DOHH2 (cell line): ENCODE measurements at regions not wholly inside any gene's neighbourhood (a gene's known extent, or its start where the extent isn't known, plus 50 kb on each side); places are given as distances from the start of the nearest gene placed in this dataset.

ENCODE experiments used
- H3F3A ChIP-seq: fragments of 200-600 bp; sonication (generic), shearing (Covaris generic); 2 replicates; pipeline ENCODE4 v1.6.0; 2016; ENCODE audit warnings: antibody characterized with exemption, mild to moderate bottlenecking; ENCODE audit not compliant: control insufficient read depth, insufficient read depth
- H3K27ac ChIP-seq: fragments of 200-600 bp; sonication (generic); 2 replicates; pipeline ENCODE4 v1.5.1; 2014; ENCODE audit warnings: low read depth, mild to moderate bottlenecking, low read length, moderate library complexity
- H3K27me3 ChIP-seq: fragments of 200-600 bp; sonication (generic); 2 replicates; pipeline ENCODE4 v1.6.1; 2014; ENCODE audit warnings: mild to moderate bottlenecking, low read length, mixed read lengths; ENCODE audit not compliant: control insufficient read depth
- H3K36me3 ChIP-seq: fragments of 200-600 bp; sonication (generic); 2 replicates; pipeline ENCODE4 v1.6.1; 2014; ENCODE audit warnings: mild to moderate bottlenecking, low read length, moderate library complexity, mixed read lengths; ENCODE audit not compliant: control insufficient read depth
- H3K4me1 ChIP-seq: fragments of 200-600 bp; sonication (generic); 2 replicates; pipeline ENCODE4 v1.6.1; 2014; ENCODE audit warnings: mild to moderate bottlenecking, low read length, mixed read lengths; ENCODE audit not compliant: control insufficient read depth
- H3K4me2 ChIP-seq: fragments of 200-600 bp; sonication (generic); 2 replicates; pipeline ENCODE4 v1.6.0; 2014; ENCODE audit warnings: mild to moderate bottlenecking, low read length, moderate library complexity
- H3K4me3 ChIP-seq: fragments of 200-600 bp; sonication (generic); 2 replicates; pipeline ENCODE4 v1.5.1; 2014; ENCODE audit warnings: mild to moderate bottlenecking, low read length, mixed read lengths
- H3K79me2 ChIP-seq: fragments of 200-600 bp; sonication (generic); 2 replicates; pipeline ENCODE4 v1.6.1; 2014; ENCODE audit warnings: mild to moderate bottlenecking, low read length, mixed read lengths; ENCODE audit not compliant: control insufficient read depth
- H3K9me2 ChIP-seq: fragments of 200-600 bp; sonication (generic); replicated peaks from 2 replicates; pipeline ENCODE4 v1.6.1; 2014; ENCODE audit warnings: mild to moderate bottlenecking, low read length, mixed read lengths; ENCODE audit not compliant: control insufficient read depth
- H3K9me3 ChIP-seq: fragments of 200-600 bp; sonication (generic); 2 replicates; pipeline ENCODE4 v1.6.1; 2014; ENCODE audit warnings: antibody characterized with exemption, low read length, mixed read lengths; ENCODE audit not compliant: control insufficient read depth, insufficient read depth
- H4K20me1 ChIP-seq: fragments of 200-600 bp; sonication (generic); 2 replicates; pipeline ENCODE4 v1.6.0; 2014; ENCODE audit warnings: low read depth, mild to moderate bottlenecking, antibody characterized with exemption, low read length, moderate library complexity; ENCODE audit not compliant: control insufficient read depth, insufficient read depth
- CTCF ChIP-seq: fragments of 200-600 bp; sonication (generic); IDR thresholded peaks from one replicate; pipeline ENCODE4 v1.5.1; 2014; ENCODE audit warnings: antibody characterized with exemption, mild to moderate bottlenecking, low read depth, low read length; ENCODE audit not compliant: poor library complexity, severe bottlenecking
- EZH2phosphoT487 ChIP-seq: fragments of 200-600 bp; sonication (generic); IDR thresholded peaks from 2 replicates; pipeline ENCODE4 v1.6.1; 2017; ENCODE audit warnings: borderline replicate concordance, mild to moderate bottlenecking, antibody characterized with exemption, low read length, moderate library complexity, mixed read lengths

- Histone ChIP-seq H3K27me3 (no peaks in the 10 kb centered on the region), H3K4me2 (no peak overlapping the region), H3K27ac (no peak overlapping the region), H3K4me1 (no peaks in the 10 kb centered on the region), H3K36me3 (no peaks in the 10 kb centered on the region), H3F3A (no peaks in the 10 kb centered on the region), H3K9me2 (no peaks in the 10 kb centered on the region), H3K4me3 (no peak overlapping the region), H3K79me2 (no peaks in the 10 kb centered on the region), H3K9me3 (no peaks in the 10 kb centered on the region), H4K20me1 (no peaks in the 10 kb centered on the region)
- TF ChIP-seq CTCF (no peak), EZH2phosphoT487 (no peak)
Observed at GRCh38 chr17:79363552-79364275, 247.1 kb downstream of the RBFOX3 start.

- no peak for TF ChIP-seq CTCF
- TF ChIP-seq EZH2phosphoT487: no peak
- Histone ChIP-seq H3K4me2 (no peak overlapping the region), H3K27me3 (no peaks in the 10 kb centered on the region), H3K36me3 (no peaks in the 10 kb centered on the region), H3K9me3 (no peaks in the 10 kb centered on the region), H3K79me2 (no peaks in the 10 kb centered on the region), H3K4me3 (no peak overlapping the region), H3K27ac (no peak overlapping the region), H3F3A (no peaks in the 10 kb centered on the region), H3K9me2 (no peaks in the 10 kb centered on the region), H3K4me1 (no peaks in the 10 kb centered on the region), H4K20me1 (no peaks in the 10 kb centered on the region)
Observed at GRCh38 chr17:79362772-79363305, 248.0 kb downstream of the RBFOX3 start.

- H3K9me2 ChIP-seq: no peaks in the 10 kb centered on the region
- no peaks in the 10 kb centered on the region for H3F3A ChIP-seq
- H3K4me2 ChIP-seq: no peak overlapping the region
- no peak for TF ChIP-seq EZH2phosphoT487
- no peak for TF ChIP-seq CTCF
- no peaks in the 10 kb centered on the region for H3K27me3 ChIP-seq
- H3K27ac ChIP-seq: no peak overlapping the region
- no peaks in the 10 kb centered on the region for H3K79me2 ChIP-seq
- no peaks in the 10 kb centered on the region for H3K4me1 ChIP-seq
- no peaks in the 10 kb centered on the region for H3K36me3 ChIP-seq
- no peaks in the 10 kb centered on the region for H3K9me3 ChIP-seq
- no peak overlapping the region for H3K4me3 ChIP-seq
- H4K20me1 ChIP-seq: no peaks in the 10 kb centered on the region
Observed at GRCh38 chr17:79361873-79362771, 248.7 kb downstream of the RBFOX3 start.
